GM19351 (cell line): ENCODE measurements at regions not wholly inside any gene's neighbourhood (a gene's known extent, or its start where the extent isn't known, plus 50 kb on each side); places are given as distances from the start of the nearest gene placed in this dataset.

Experiments
- ATAC-seq: cut with Tn5 transposase; IDR thresholded peaks from one replicate; pipeline ENCODE4 v1.9.1; 2021; ENCODE audit warnings: mild to moderate bottlenecking, moderate library complexity; ENCODE audit not compliant: unreplicated experiment

- ATAC-seq = no peak
These were observed 736.9 kb downstream of the TLE1 start for GRCh38 chr9:80952363-80952922.

GRCh38 chr9:80951675-80952074 is 737.7 kb downstream of the TLE1 start:
- ATAC-seq = no peak

- no peak for ATAC-seq
These were observed 740.5 kb downstream of the TLE1 start for GRCh38 chr9:80948876-80949275.

GRCh38 chr9:80948066-80948465 is 741.3 kb downstream of the TLE1 start:
- no peak for ATAC-seq

GRCh38 chr9:80946496-80947170 is 742.7 kb downstream of the TLE1 start:
- ATAC-seq = no peak

- ATAC-seq = no peak
These were observed 743.9 kb downstream of the TLE1 start for GRCh38 chr9:80945436-80945835.

GRCh38 chr9:80937645-80938044 is 751.7 kb downstream of the TLE1 start:
- no peak for ATAC-seq

- no peak for ATAC-seq
These were observed 755.3 kb downstream of the TLE1 start for GRCh38 chr9:80934095-80934494.

GRCh38 chr9:80932947-80933780 is 756.2 kb downstream of the TLE1 start:
- ATAC-seq = no peak

- no peak for ATAC-seq
These were observed 757.2 kb downstream of the TLE1 start for GRCh38 chr9:80932181-80932580.

- no peak for ATAC-seq
These were observed 758.2 kb downstream of the TLE1 start for GRCh38 chr9:80931163-80931562.

- ATAC-seq = no peak
These were observed 760.6 kb downstream of the TLE1 start for GRCh38 chr9:80928697-80929096.

GRCh38 chr9:80926611-80927010 is 762.7 kb downstream of the TLE1 start:
- ATAC-seq = no peak

GRCh38 chr9:80922544-80922943 is 766.8 kb downstream of the TLE1 start:
- no peak for ATAC-seq

- ATAC-seq = no peak
These were observed 782.6 kb downstream of the TLE1 start for GRCh38 chr9:80906728-80907127.

GRCh38 chr9:80899208-80899607 is 790.1 kb downstream of the TLE1 start:
- ATAC-seq = no peak

- ATAC-seq = no peak
These were observed 796.2 kb downstream of the TLE1 start for GRCh38 chr9:80893190-80893589.

- ATAC-seq = no peak
These were observed 796.6 kb downstream of the TLE1 start for GRCh38 chr9:80892703-80893102.

- ATAC-seq = no peak
These were observed 799.2 kb downstream of the TLE1 start for GRCh38 chr9:80890124-80890523.

GRCh38 chr9:80885894-80886293 is 803.5 kb downstream of the TLE1 start:
- ATAC-seq = no peak

- no peak for ATAC-seq
These were observed 805.3 kb downstream of the TLE1 start for GRCh38 chr9:80883826-80884579.
